Eye (tissue), 1 donor: ENCODE measurements at regions not wholly inside any gene's neighbourhood (a gene's known extent, or its start where the extent isn't known, plus 50 kb on each side); places are given as distances from the start of the nearest gene placed in this dataset.
"Not testable (repeated sequence)": the region's sequence is repeated elsewhere in the genome, so short reads cannot be mapped to it uniquely, and the experiment has no call there.

Source experiments
- DNase-seq: peaks from one replicate; pipeline ENCODE4 v3.0.0-alpha.2; 2015

DNA sequence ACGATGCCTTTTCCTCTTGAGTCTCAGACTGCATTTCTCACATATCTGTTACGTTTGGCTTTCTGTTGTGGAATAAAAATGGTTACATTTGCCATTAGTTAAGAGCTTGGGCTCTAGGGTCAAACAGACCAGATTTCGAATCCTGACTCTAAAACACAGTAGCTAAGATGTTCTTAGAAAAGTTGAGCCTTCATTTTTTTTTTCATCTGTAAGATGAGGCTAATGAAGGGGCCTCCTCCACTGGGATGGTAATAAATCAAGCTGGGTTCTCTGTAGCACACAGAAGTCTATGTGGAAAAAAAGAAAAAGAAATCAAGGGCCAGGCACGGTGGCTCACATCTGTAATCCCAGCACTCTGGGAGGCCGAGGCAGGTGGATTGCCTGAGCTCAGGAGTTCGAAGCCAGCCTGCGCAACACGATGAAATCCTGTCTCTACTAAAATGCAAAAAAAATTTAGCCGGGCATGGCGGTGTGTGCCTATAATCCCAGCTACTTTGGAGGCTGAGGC, 49.9 kb upstream of the CAPRIN1 start:
- no peak for DNase-seq

GRCh38 chr11:33999393-33999792, 52.1 kb upstream of the CAPRIN1 start:
- DNase-seq: no peak

- peak; percentile 26 for DNase-seq
Measured at GRCh38 chr11:33997584-33998251, 53.8 kb upstream of the CAPRIN1 start.

DNA sequence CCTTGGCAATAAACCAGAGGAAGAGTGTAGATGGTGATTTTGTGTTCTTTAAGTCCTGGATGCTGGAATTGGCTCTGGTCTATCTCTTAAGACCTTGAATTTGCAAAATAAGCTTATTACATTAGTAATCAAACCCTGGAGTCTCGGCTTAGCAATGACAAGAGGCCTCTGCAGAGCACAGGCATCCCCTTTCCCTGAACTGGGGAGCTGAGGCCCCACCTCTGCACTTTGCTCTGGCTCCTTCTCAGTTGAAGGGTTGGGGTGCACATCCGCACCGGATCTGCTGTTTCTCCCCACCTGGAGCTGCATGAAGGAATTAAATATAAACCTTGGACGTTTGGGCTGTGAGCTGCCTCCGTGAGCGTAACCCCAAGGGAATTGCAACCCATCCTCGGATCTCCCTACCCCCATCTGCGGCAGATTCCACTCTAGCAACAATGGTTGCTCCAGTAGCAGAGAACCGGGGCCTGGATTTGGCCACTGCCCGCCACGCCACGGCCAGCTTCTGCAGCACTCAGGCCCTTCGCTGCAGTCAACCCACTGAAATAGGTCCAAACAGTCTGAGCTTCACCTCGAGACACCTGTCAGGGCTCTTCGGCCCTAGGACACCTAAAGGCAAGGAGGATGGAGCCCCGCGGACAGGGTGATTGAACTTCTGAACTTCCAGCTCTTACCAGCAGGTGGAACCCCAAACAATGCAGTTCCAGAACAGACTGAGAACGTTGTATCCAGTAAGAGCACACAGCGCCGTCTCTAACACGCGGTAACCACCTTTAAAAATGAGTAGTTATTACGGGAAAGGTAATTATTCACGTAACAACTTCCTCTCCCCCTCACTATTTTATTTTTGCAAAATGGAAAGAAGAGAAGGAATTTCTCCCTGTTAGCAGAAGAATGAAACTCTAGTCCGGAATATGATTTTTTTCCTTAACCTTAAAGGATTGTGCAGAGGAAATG, 54.8 kb upstream of the CAPRIN1 start:
- peak; percentile 87 for DNase-seq

- DNase-seq: no peak
Measured at GRCh38 chr11:33994937-33995336, 56.6 kb upstream of the CAPRIN1 start.

- DNase-seq: not testable (repeated sequence)
Measured at GRCh38 chr11:33991136-33991535, 60.4 kb upstream of the CAPRIN1 start.

- DNase-seq: not testable (repeated sequence)
Measured at GRCh38 chr11:33990131-33990530, 61.4 kb upstream of the CAPRIN1 start.

DNA sequence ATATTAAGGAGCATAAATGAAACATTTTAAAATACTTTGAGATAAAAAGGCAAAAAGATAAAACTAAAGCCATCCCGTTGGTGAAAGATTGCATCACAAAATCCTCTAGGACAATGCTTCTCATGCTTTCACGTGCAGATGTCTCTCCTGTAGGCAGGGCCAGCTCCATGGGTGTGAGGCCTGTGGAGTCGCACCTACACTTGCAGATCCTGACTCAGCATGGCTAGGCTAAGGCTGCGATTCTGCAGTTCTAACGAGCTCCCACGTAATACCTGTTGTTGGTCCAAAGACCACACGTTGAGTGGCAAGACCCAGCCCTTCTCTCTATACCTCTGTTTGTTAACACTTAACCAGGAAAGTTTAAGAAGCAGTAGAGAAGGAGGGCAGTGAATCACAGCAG, 62.1 kb upstream of the CAPRIN1 start:
- no peak for DNase-seq

DNA sequence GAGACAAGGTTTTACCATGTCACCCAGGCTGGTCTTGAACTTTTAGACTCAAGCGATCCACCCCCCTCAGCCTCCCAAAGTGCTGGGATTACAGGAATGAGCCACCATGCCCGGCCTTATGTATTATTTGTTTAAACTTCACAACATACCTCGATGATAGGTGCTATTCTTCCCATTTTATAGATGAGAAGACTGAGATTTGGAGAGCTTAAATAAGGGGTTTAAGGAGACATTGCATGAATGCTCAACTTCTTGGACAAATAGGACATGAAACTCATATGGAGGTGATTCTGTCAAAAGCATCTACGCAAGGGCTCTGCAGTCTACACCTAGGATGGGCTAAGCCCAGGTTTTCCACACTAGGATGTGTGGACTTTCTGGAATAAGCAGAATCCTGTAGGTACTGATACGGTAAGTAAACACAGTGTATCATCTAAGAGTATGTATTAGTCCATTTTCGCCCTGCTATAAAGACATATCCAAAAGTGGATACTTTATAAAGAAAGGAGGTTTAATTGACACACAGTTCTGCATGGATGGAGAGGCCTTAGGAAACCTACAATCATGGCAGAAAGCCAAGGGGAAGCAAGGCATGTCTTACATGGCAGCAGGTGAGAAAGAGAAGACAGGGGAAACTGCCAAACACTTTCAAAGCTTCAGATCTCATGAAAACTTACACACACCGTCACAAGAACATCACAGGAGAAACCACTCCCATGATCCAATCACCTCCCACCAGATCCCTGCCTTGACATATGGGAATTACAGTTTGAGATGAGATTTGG, 62.8 kb upstream of the CAPRIN1 start:
- DNase-seq: no peak

DNA sequence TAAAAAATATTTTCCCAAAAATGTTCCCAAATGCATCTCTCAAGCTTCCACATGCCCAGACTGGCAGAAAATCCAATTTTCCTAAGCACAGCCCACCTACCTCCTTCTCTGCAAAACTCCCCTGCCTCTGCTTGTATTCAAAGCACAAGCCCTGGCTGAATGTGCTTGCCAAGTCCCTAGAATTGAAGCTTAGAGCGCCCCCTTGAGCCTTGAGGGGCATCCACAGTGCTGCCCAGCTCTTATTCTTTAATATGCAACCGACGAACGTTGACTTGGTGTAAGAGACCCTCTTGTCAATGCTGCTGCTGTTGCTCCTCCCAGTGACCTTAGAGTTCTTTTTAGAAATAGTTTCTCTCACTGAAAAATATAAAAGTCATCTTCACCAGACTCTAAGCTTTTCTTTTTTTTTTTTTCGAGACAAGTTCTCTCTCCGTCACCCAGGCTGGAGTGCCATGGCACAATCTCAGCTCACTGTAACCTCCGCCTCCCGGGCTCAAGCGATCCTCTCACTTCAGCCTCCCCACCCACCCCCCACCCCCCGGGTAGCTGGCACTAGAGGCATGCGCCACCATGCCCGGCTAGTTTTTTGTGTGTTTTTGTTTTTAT, 63.5 kb upstream of the CAPRIN1 start:
- DNase-seq: peak; percentile 78

DNA sequence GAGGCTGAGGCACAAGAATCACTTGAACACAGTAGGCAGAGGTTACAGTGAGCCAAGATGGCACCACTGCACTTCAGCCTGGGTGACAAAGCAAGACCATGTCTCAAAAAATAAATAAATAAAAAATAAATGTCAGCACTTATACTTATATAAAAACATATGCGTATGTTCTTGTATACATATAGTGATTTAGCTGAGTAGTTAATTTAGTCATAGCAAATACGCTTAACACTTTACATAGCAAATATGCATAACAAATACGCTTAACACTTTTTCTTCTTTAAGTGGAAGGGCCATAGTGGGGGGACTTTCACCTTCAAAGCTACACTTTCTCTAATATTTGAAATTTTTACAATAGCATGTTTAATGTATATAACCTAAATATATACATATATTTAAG, 64.0 kb upstream of the CAPRIN1 start:
- no peak for DNase-seq

DNA sequence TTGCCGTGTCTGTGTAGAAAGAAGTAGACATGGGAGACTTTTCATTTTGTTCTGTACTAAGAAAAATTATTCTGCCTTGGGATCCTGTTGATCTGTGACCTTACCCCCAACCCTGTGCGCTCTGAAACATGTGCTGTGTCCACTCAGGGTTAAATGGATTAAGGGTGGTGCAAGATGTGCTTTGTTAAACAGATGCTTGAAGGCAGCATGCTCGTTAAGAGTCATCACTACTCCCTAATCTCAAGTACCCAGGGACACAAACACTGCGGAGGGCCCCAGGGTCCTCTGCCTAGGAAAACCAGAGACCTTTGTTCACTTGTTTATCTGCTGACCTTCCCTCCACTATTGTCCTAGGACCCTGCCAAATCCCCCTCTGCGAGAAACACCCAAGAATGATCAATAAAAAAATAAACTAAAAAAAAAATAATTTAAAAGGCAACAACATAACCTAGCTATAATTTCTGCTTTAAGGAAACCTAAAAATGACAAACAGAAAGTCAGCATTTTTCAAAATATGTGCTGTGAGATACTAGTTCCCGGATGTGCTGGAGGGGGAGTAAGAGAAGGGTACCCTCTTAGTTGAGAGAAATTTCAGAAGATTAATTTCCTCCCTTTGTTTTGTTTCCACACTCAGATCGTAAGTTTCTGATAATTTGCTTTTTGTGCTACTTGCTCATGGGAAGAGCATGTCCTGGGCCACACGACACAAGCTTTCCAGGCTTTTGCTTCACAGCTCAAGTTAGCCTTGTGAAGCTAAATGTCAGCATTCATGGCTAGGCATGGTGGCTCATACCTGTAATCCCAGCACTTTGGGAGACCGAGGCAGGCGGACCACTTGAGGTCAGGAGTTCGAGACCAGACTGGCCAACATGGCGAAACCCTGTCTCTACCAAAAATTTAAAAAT, 64.7 kb upstream of the CAPRIN1 start:
- not testable (repeated sequence) for DNase-seq

- no peak for DNase-seq
Measured at GRCh38 chr11:33984682-33985389, 66.7 kb upstream of the CAPRIN1 start.

GRCh38 chr11:33982661-33983060, 68.9 kb upstream of the CAPRIN1 start:
- DNase-seq: no peak

DNA sequence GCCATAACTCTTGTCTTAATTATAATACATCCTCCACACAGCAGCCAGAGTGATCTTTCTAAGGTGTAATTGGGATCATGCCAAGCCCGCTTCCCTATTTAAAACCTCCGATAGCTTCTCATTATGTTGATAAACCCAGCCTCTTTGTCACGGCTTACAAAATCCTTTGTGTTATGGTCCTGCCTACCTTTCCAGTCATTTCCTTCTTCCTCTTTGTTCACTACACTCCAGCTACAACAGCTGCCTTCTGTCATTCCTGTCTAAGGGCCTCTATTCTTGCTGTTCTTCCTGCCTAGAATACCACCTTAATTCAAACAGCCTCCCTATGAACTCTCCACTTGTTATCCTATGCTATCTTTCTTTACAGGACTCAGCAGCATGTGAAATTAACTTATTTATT, 70.6 kb upstream of the CAPRIN1 start:
- no peak for DNase-seq

DNA sequence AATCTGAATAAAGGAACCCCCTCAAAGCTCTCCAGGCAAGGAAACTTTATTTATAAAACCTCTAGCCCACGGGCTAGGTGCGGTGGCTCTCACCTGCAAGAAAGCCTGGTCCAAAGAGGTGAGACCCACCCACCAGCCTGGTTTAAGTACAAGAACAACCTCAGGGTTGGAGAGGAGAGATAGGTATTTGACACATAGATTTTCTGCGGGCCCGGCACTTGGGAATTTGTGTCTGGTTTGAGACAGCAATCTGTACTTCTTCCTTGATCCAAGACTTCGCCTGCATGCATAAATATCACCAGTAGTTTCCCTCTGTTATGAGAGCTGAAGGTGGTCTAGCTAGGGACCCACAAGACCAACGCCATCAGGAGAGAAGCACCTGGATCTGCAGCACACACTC, 73.2 kb upstream of the CAPRIN1 start:
- no peak for DNase-seq

DNA sequence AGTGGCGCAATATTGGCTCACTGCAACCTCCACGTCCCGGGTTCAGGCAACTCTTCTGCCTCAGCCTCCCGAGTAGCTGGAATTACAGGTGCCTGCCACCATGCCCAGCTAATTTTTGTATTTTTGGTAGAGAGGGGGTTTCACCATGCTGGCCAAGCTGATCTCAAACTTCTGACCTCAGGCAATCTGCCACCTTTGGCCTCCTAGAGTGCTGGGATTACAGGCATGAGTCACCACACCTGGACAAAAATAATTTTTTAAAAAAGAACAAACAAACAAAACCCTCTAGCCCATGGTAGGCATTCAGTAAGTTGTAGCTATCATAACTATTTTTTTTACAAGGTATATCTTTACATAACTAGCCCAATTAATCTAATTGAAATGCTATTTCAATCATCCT, 73.9 kb upstream of the CAPRIN1 start:
- no peak for DNase-seq

DNA sequence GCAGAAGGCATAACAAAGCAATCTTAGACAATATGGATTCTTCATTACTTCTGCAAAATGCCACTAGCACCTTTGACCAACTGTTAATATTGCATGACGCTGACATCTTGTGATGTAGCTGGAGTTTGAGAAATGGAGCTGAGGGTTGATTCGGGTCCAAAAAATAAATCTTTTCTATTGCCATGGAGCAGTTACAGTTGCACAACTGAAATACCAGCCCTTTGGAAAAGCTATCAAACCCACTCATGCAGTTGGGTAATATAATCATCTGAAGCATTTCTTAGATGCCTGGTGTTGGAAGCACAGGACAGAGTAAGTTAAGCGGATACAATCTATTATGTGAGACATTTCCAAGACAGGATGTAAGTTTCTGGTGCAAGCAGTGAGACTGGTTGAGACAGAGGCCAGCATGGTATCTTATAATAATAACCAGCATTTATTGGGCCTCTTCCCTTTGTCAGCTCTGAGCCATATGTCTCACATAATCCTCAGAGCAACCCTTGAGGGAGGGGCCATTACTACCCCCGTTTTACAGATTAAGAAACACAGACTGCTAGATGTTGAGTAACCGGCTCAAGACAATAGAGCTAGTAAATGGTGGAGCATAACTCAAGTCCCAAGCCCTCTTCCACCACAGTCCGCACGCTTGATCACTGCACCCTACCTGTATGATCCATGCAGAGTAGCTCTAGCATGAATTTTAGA, 74.9 kb upstream of the CAPRIN1 start:
- DNase-seq: peak; percentile 13

- DNase-seq: no peak
Measured at GRCh38 chr11:33974804-33975203, 76.7 kb upstream of the CAPRIN1 start.

- not testable (repeated sequence) for DNase-seq
Measured at GRCh38 chr11:33971530-33971929, 79.7 kb upstream of the LMO2 start.
